Stomach (tissue), 8 donors: ENCODE measurements at regions not wholly inside any gene's neighbourhood (a gene's known extent, or its start where the extent isn't known, plus 50 kb on each side); places are given as distances from the start of the nearest gene placed in this dataset.

Source experiments
- DNase-seq, 2 donors: peaks; one replicate each; pipeline versions ENCODE4 v3.0.0 to v3.0.0-alpha.2; 2013 to 2019
- H3K27ac ChIP-seq, 5 donors: fragments of 200-600 bp in 4 of 5; sonication (generic) in 4 of 5; one replicate each; pipeline ENCODE4 v1.5.1; 2013 to 2019; ENCODE audit warnings: mild to moderate bottlenecking in 1 of 5, moderate library complexity in 1 of 5
- H3K27me3 ChIP-seq, 3 donors: fragments of 200-600 bp; sonication (generic); one replicate each; pipeline ENCODE4 v1.5.1; 2017 to 2019; ENCODE audit warnings: mixed run types in 1 of 3
- H3K36me3 ChIP-seq, 4 donors: fragments of 200-600 bp; sonication (generic); 1 replicate in 3 of 4; 2 replicates in 1 of 4; pipeline ENCODE4 v1.5.1; 2016 to 2019
- H3K4me1 ChIP-seq, 4 donors: fragments of 200-600 bp; sonication (generic); one replicate each; pipeline ENCODE4 v1.5.1; 2016 to 2019
- H3K4me3 ChIP-seq, 4 donors: fragments of 200-600 bp; sonication (generic) in 3 of 4; one replicate each; pipeline ENCODE4 v1.5.1; 2016 to 2019; ENCODE audit warnings: mild to moderate bottlenecking in 1 of 4
- H3K9me3 ChIP-seq, 4 donors: fragments of 200-600 bp; sonication (generic); one replicate each; pipeline ENCODE4 v1.5.1; 2016 to 2019
- CTCF ChIP-seq, 7 experiments: fragments of 450-650 bp in 4 of 7; fragments of 200-600 bp in 3 of 7; sonication (generic) in 3 of 7; IDR thresholded peaks; one replicate each; pipeline ENCODE4 v1.5.1; 2016 to 2019; ENCODE audit warnings: antibody characterized with exemption in 7 of 7, control low read depth in 2 of 7, mild to moderate bottlenecking in 1 of 7
- EP300 ChIP-seq: sonication (generic); formaldehyde crosslinking; IDR thresholded peaks from one replicate; pipeline ENCODE4 v1.6.1; 2017; ENCODE audit warnings: antibody characterized with exemption
- POLR2A ChIP-seq, 4 donors: fragments of 450-650 bp; IDR thresholded peaks; one replicate each; pipeline ENCODE4 v1.6.1; 2016; ENCODE audit warnings: antibody characterized with exemption in 4 of 4, control low read depth in 2 of 4, mild to moderate bottlenecking in 1 of 4, moderate library complexity in 1 of 4
- POLR2AphosphoS5 ChIP-seq, 3 donors: sonication (generic); formaldehyde crosslinking; IDR thresholded peaks; one replicate each; pipeline ENCODE4 v1.6.1; 2016; ENCODE audit warnings: antibody characterized with exemption in 3 of 3
- WGBS, 5 donors: extraction: QIAGEN DNeasy Blood & Tissue Kit in 3 of 5; methylation state at CpG; one replicate each; pipeline versions ENCODE4 v1.1.5 to v1.1.7; 2013 to 2018; 5-methylcytosine and 5-hydroxymethylcytosine counted together
- intact Hi-C: fragments of 100-400 bp; cut with DNase I; formaldehyde crosslinking; loops from one replicate; pipeline ENCODE4 v1.15.1; 2023; ENCODE audit warnings: low total_unique reads
- donor health status: healthy with polysubstance abuse.
- donor health status: Bipolar disorder and iron deficiency.
- donor health status: healthy.

- intact Hi-C loops = no loop called here
- Histone ChIP-seq H3K4me3 (no peak overlapping the region), H3K4me1 (no peaks in the 10 kb centered on the region), H3K27me3 (peaks cover 0 to 9% (median 0%) of the 10 kb centered on the region in 3 donors), H3K9me3 (peaks cover 0 to 10% (median 8%) of the 10 kb centered on the region in 4 donors), H3K27ac (no peak overlapping the region), H3K36me3 (no peaks in the 10 kb centered on the region)
- no peak for TF ChIP-seq CTCF (IDR thresholded peaks at IDR 0.05)
- no peak for TF ChIP-seq POLR2A (IDR thresholded peaks at IDR 0.05)
- TF ChIP-seq POLR2AphosphoS5 (IDR thresholded peaks at IDR 0.05) = no peak
- no peak for TF ChIP-seq EP300
- WGBS, 5 donors = 54 to 74% (median 66%) methylated on average over 3 to 4 of the region's 4 CpGs
- no peak for DNase-seq
Observed at GRCh38 chr11:119847853-119848252, 118.9 kb upstream of the NECTIN1 start.

GRCh38 chr11:119846374-119846773, 117.4 kb upstream of the NECTIN1 start:
- Histone ChIP-seq H3K27ac (no peak overlapping the region), H3K36me3 (no peaks in the 10 kb centered on the region), H3K27me3 (peaks cover 0 to 9% (median 0%) of the 10 kb centered on the region in 3 donors), H3K9me3 (peaks cover 0 to 10% (median 8%) of the 10 kb centered on the region in 4 donors), H3K4me3 (no peak overlapping the region), H3K4me1 (no peaks in the 10 kb centered on the region)
- intact Hi-C loops = no loop called here
- no peak for DNase-seq
- 84 to 95% (median 91%) methylated on average over 2 to 3 of the region's 3 CpGs for WGBS, 5 donors
- TF ChIP-seq EP300 = no peak
- no peak for TF ChIP-seq POLR2A (IDR thresholded peaks at IDR 0.05)
- no peak for TF ChIP-seq CTCF (IDR thresholded peaks at IDR 0.05)
- no peak for TF ChIP-seq POLR2AphosphoS5 (IDR thresholded peaks at IDR 0.05)

- no peaks in the 10 kb centered on the region for H3K4me1 ChIP-seq
- no peak overlapping the region for H3K4me3 ChIP-seq
- WGBS, 5 donors = 85 to 92% (median 88%) methylated on average over 4 of the region's 4 CpGs
- no peak for TF ChIP-seq POLR2A (IDR thresholded peaks at IDR 0.05)
- TF ChIP-seq CTCF (IDR thresholded peaks at IDR 0.05) = no peak
- TF ChIP-seq EP300 = no peak
- TF ChIP-seq POLR2AphosphoS5 (IDR thresholded peaks at IDR 0.05) = no peak
- H3K27me3 ChIP-seq = peaks cover 0 to 9% (median 0%) of the 10 kb centered on the region in 3 donors
- H3K9me3 ChIP-seq = peaks cover 0 to 10% (median 8%) of the 10 kb centered on the region in 4 donors
- H3K36me3 ChIP-seq = no peaks in the 10 kb centered on the region
- DNase-seq = no peak
- H3K27ac ChIP-seq = no peak overlapping the region
- intact Hi-C loops = no loop called here
Observed at GRCh38 chr11:119845756-119846155, 116.8 kb upstream of the NECTIN1 start.

GRCh38 chr11:119845305-119845704, 116.3 kb upstream of the NECTIN1 start:
- no peaks in the 10 kb centered on the region for H3K36me3 ChIP-seq
- no peak overlapping the region for H3K4me3 ChIP-seq
- H3K27me3 ChIP-seq = peaks cover 0 to 9% (median 0%) of the 10 kb centered on the region in 3 donors
- H3K9me3 ChIP-seq = peaks cover 0 to 10% (median 8%) of the 10 kb centered on the region in 4 donors
- 76 to 95% (median 89%) methylated on average over 8 to 10 of the region's 10 CpGs for WGBS, 5 donors
- TF ChIP-seq POLR2A (IDR thresholded peaks at IDR 0.05) (no peak), POLR2AphosphoS5 (IDR thresholded peaks at IDR 0.05) (no peak), EP300 (no peak), CTCF (IDR thresholded peaks at IDR 0.05) (no peak)
- H3K4me1 ChIP-seq = no peaks in the 10 kb centered on the region
- no peak overlapping the region for H3K27ac ChIP-seq
- no peak for DNase-seq
- intact Hi-C loops = no loop called here
